ENCODE measurements at regions not wholly inside any gene's neighbourhood (a gene's known extent, or its start where the extent isn't known, plus 50 kb on each side); places are given as distances from the start of the nearest gene placed in this dataset.

DNA sequence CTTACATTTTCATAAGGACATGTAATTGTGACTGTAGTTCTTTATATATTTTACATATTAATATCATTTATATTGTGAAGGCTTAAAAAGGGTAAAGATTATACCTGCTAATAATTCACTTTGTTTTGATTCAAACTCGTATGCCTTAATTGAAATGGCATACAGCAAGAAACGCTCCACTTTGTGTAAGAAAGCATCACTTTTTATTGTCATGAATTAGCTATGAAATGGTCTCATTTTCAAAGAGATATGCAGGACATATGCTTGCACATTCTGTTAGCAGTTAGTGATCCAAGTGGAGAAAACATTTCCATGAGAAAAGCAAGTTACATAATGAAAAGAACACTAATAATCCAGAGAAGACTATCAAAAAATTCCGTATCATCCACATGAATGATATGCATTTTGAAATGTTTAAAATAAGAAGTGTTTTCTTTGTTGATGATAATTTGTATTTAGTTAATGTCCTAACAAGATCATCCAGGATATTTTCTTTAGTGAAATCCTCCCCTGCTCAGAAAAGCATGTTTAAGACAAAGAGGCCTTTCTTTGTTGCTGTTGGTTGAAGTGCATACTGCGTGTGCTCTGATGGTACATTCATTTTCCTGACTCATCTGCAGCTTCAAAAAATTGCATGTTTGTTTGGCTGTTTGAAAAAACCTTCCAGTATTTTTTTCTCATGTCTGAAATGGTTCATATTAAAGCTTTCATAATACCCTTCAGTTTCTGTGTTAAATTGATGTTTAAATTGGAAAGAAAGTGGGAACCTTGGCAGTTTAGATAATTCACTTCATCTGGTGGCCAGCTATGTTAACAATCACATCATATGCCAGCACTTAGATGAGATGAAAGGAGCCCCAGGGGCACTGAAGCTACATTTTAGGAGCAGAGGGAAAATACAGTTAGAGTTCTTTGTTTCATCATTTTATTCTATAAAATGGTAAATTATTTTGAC, 242.2 kb downstream of the CSNK1G3 start (continued):
- TF ChIP-seq MYNN (IDR thresholded peaks at IDR 0.05) (no peak), MYNN (CRISPR knock-in tag; IDR thresholded peaks at IDR 0.05) (no peak), BACH1 (tag; IDR thresholded peaks at IDR 0.05) (no peak), ERF (CRISPR knock-in tag; IDR thresholded peaks at IDR 0.05) (no peak), SFPQ (IDR thresholded peaks at IDR 0.05; ENCODE audit: low read depth, low read length) (no peak), DLX4 (CRISPR knock-in tag; IDR thresholded peaks at IDR 0.05) (no peak), ATF3 (IDR thresholded peaks at IDR 0.05) (no peak), ATF3 (CRISPR knock-in tag; conservative IDR thresholded peaks at IDR 0.05) (no peak)

Measured in K562 (cell line).